OCI-LY3 (cell line): ENCODE measurements at regions not wholly inside any gene's neighbourhood (a gene's known extent, or its start where the extent isn't known, plus 50 kb on each side); places are given as distances from the start of the nearest gene placed in this dataset.

Experiments
- H2AFZ ChIP-seq: fragments of 200-600, 300-600 bp; shearing (Covaris generic); 2 replicates; pipeline ENCODE4 v1.6.0; 2014; ENCODE audit warnings: antibody characterized with exemption, low read depth, low read length
- H3K27ac ChIP-seq: fragments of 200-600, 300-600 bp; sonication (generic); 2 replicates; pipeline ENCODE4 v1.5.1; 2014; ENCODE audit warnings: mild to moderate bottlenecking, low read length, moderate library complexity, mixed read lengths
- H3K27me3 ChIP-seq: fragments of 200-600, 300-600 bp; sonication (generic); 2 replicates; pipeline ENCODE4 v1.6.1; 2014; ENCODE audit warnings: low read depth, low read length, mixed read lengths
- H3K36me3 ChIP-seq: fragments of 200-600, 300-600 bp; sonication (generic); replicated peaks from 2 replicates; pipeline ENCODE3; 2014; ENCODE audit warnings: low read depth, low read length, mixed read lengths
- H3K4me1 ChIP-seq: fragments of 300-600, 200-600 bp; sonication (generic); 2 replicates; pipeline ENCODE4 v1.6.1; 2014; ENCODE audit warnings: low read length, mixed read lengths
- H3K4me2 ChIP-seq: fragments of 200-600, 300-600 bp; sonication (generic); 2 replicates; pipeline ENCODE4 v1.6.1; 2014; ENCODE audit warnings: low read length, mixed read lengths
- H3K4me3 ChIP-seq: fragments of 300-600, 200-600 bp; sonication (generic); 2 replicates; pipeline ENCODE4 v1.5.1; 2014; ENCODE audit warnings: antibody characterized with exemption, mild to moderate bottlenecking, low read length, moderate library complexity
- H3K79me2 ChIP-seq: fragments of 300-600, 200-600 bp; shearing (Covaris generic); 2 replicates; pipeline ENCODE4 v1.6.1; 2014; ENCODE audit warnings: mild to moderate bottlenecking, low read length, mixed read lengths
- H3K9ac ChIP-seq: fragments of 300-600, 200-600 bp; shearing (Covaris generic); 2 replicates; pipeline ENCODE4 v1.6.0; 2014; ENCODE audit warnings: mild to moderate bottlenecking, low read length, moderate library complexity
- H3K9me3 ChIP-seq: fragments of 200-600, 300-600 bp; shearing (Covaris generic); 2 replicates; pipeline ENCODE4 v1.6.1; 2014; ENCODE audit warnings: low read length, mixed read lengths; ENCODE audit not compliant: insufficient read depth
- H4K20me1 ChIP-seq: fragments of 200-600, 300-600 bp; sonication (generic); 2 replicates; pipeline ENCODE4 v1.6.1; 2016; ENCODE audit warnings: low read length, mixed read lengths; ENCODE audit not compliant: insufficient read depth
- CTCF ChIP-seq: fragments of 200-600, 300-600 bp; sonication (generic); IDR thresholded peaks from 2 replicates; pipeline ENCODE4 v1.5.1; 2014; ENCODE audit warnings: antibody characterized with exemption, low read length, low read depth
- EZH2phosphoT487 ChIP-seq: fragments of 200-600 bp; shearing (Covaris generic); IDR thresholded peaks from 2 replicates; pipeline ENCODE4 v1.6.1; 2018; ENCODE audit warnings: antibody characterized with exemption, mixed run types, low read depth

GRCh38 chr5:6041977-6042550, 336.3 kb downstream of the MED10 start:
- no peaks in the 10 kb centered on the region for H3K4me1 ChIP-seq
- no peak overlapping the region for H2AFZ ChIP-seq
- no peaks in the 10 kb centered on the region for H4K20me1 ChIP-seq
- H3K4me3 ChIP-seq, result no peak overlapping the region
- H3K9ac ChIP-seq, result no peak overlapping the region
- H3K4me2 ChIP-seq, result no peak overlapping the region
- no peak for TF ChIP-seq CTCF
- no peak for TF ChIP-seq EZH2phosphoT487
- H3K27ac ChIP-seq, result no peak overlapping the region
- no peaks in the 10 kb centered on the region for H3K79me2 ChIP-seq
- H3K36me3 ChIP-seq, result no peaks in the 10 kb centered on the region
- no peaks in the 10 kb centered on the region for H3K9me3 ChIP-seq
- H3K27me3 ChIP-seq, result no peaks in the 10 kb centered on the region

- no peaks in the 10 kb centered on the region for H3K27me3 ChIP-seq
- no peaks in the 10 kb centered on the region for H3K4me1 ChIP-seq
- no peak overlapping the region for H2AFZ ChIP-seq
- TF ChIP-seq CTCF, result no peak
- no peak for TF ChIP-seq EZH2phosphoT487
- H3K9me3 ChIP-seq, result no peaks in the 10 kb centered on the region
- no peaks in the 10 kb centered on the region for H4K20me1 ChIP-seq
- H3K27ac ChIP-seq, result no peak overlapping the region
- H3K79me2 ChIP-seq, result no peaks in the 10 kb centered on the region
- H3K4me2 ChIP-seq, result no peak overlapping the region
- no peak overlapping the region for H3K9ac ChIP-seq
- no peaks in the 10 kb centered on the region for H3K36me3 ChIP-seq
- H3K4me3 ChIP-seq, result no peak overlapping the region
These were observed 339.2 kb downstream of the MED10 start for GRCh38 chr5:6039111-6039510.

GRCh38 chr5:6036006-6036405, 342.3 kb downstream of the MED10 start:
- Histone ChIP-seq H3K4me3 (no peak overlapping the region), H3K27ac (no peak overlapping the region), H3K36me3 (no peaks in the 10 kb centered on the region), H3K27me3 (no peaks in the 10 kb centered on the region), H2AFZ (no peak overlapping the region), H3K4me1 (no peaks in the 10 kb centered on the region), H3K9ac (no peak overlapping the region), H4K20me1 (no peaks in the 10 kb centered on the region), H3K9me3 (no peaks in the 10 kb centered on the region), H3K4me2 (no peak overlapping the region), H3K79me2 (no peaks in the 10 kb centered on the region)
- no peak for TF ChIP-seq EZH2phosphoT487
- no peak for TF ChIP-seq CTCF

- H3K9ac ChIP-seq, result no peak overlapping the region
- no peaks in the 10 kb centered on the region for H3K27me3 ChIP-seq
- TF ChIP-seq EZH2phosphoT487 (no peak), CTCF (no peak)
- no peaks in the 10 kb centered on the region for H4K20me1 ChIP-seq
- H3K4me1 ChIP-seq, result no peaks in the 10 kb centered on the region
- H3K9me3 ChIP-seq, result no peaks in the 10 kb centered on the region
- H3K27ac ChIP-seq, result no peak overlapping the region
- H2AFZ ChIP-seq, result no peak overlapping the region
- H3K4me3 ChIP-seq, result no peak overlapping the region
- no peaks in the 10 kb centered on the region for H3K36me3 ChIP-seq
- H3K4me2 ChIP-seq, result no peak overlapping the region
- H3K79me2 ChIP-seq, result no peaks in the 10 kb centered on the region
These were observed 348.5 kb downstream of the MED10 start for GRCh38 chr5:6029811-6030271.
